ENCODE measurements at regions not wholly inside any gene's neighbourhood (a gene's known extent, or its start where the extent isn't known, plus 50 kb on each side); places are given as distances from the start of the nearest gene placed in this dataset.

DNA sequence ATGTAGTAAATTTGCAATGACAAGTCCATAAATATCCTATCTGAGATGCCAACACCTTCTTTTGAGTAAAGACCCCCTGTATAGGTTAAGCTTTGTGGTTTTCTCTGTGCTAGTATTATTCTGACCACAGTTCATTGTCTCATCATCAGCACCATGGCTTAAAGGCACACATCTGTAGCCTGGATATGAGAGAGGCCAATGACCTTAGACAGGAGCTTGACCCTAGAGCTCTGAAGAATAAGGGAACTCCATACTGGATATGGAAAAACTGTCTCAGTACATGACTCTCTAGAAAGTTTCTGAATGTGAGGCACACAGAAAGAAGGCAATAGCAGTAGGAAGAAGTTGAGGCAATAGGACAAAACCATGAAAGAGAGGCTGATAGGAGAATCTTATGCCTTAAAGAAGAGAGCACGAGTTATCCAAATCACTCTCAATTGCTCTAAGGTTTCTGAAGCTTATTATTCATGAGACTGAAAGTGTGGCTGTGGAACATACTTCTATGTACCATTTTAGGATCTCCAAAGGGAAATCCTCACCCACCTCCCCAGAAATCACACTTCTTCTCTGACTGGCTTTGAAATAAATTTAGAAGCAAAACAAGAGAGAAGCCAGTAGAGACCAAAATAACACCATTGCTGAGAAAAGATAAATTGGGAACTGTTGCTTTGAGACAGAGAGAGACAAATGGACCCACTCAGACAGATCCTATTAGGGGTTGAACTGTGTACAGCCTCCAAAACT, 150.2 kb downstream of the ABCA8 start:
- Histone ChIP-seq H3K4me3 (no peak overlapping the region), H3K27me3 (no peaks in the 10 kb centered on the region), H3K36me3 (no peaks in the 10 kb centered on the region), H3K27ac (no peak overlapping the region), H3K4me1 (no peaks in the 10 kb centered on the region), H3K9me3 (no peaks in the 10 kb centered on the region)
- in situ Hi-C loops (cut with MboI; ENCODE audit: low pct_ligation_motif_present in 1 of 4, low pct_unique_long_range_greater_than_20kb in 1 of 4, low sequenced_read_pairs in 3 of 4) (no loop called here), intact Hi-C loops (cut with DNase I; ENCODE audit: low total_unique reads) (no loop called here)
- WGBS, 2 donors (ENCODE audit: low coverage in 1 of 2), result 76% methylated on average over 1 of the region's 1 CpG; no CpG with 5 or more reads in 1 of the 2 donors
- TF ChIP-seq CTCF (IDR thresholded peaks at IDR 0.05), result no peak
- TF ChIP-seq EP300 (IDR thresholded peaks at IDR 0.05; ENCODE audit: low read depth), result no peak
- TF ChIP-seq POLR2A (IDR thresholded peaks at IDR 0.05), result no peak
- TF ChIP-seq POLR2AphosphoS5 (IDR thresholded peaks at IDR 0.05), result no peak
- DNase-seq, result no peak

DNA sequence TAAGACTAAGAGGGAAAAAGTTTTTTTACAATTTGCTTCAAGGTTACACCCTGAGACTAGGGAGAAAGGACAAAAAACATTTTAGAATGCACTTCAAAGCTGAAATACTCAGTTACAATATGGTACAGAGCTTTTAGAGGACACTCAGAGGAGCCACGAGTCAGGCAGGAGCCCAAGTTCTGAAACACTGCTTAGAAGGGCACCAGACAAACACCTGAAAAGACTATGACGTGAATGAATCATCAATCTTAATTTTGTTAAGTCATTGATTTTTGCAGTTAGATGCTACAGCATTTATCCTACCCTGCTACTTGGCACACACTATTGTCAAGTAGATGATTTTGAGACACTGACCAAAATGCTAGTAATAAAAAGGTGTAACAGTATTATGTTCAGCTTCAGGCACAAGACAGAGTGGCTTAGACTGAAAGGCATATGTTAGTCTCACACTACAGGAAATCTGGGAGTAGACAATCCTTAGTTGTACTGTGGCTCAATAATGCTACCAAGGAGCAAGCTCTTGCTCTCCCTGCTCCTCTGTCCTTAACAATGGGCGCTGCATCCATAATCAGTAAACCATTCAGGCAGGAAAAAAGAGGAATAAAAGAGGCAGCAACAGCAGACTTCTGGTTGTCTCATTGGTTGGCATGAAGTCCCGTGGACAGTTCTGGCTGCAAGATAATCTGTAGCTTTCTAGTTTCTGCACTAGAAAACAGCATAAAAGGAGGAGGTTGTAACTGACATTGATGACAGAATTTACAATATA, 151.8 kb downstream of the ABCA8 start:
- 72 to 85% methylated on average over 4 of the region's 4 CpGs for WGBS, 2 donors (ENCODE audit: low coverage in 1 of 2)
- Histone ChIP-seq H3K4me3 (no peak overlapping the region), H3K27ac (no peak overlapping the region), H3K27me3 (no peaks in the 10 kb centered on the region), H3K9me3 (no peaks in the 10 kb centered on the region), H3K4me1 (no peaks in the 10 kb centered on the region), H3K36me3 (no peaks in the 10 kb centered on the region)
- intact Hi-C loops (cut with DNase I; ENCODE audit: low total_unique reads) (no loop called here), in situ Hi-C loops (cut with MboI; ENCODE audit: low pct_ligation_motif_present in 1 of 4, low pct_unique_long_range_greater_than_20kb in 1 of 4, low sequenced_read_pairs in 3 of 4) (no loop called here)
- no peak for TF ChIP-seq POLR2AphosphoS5 (IDR thresholded peaks at IDR 0.05)
- TF ChIP-seq EP300 (IDR thresholded peaks at IDR 0.05; ENCODE audit: low read depth), result no peak
- no peak for TF ChIP-seq POLR2A (IDR thresholded peaks at IDR 0.05)
- TF ChIP-seq CTCF (IDR thresholded peaks at IDR 0.05), result no peak
- DNase-seq, result no peak

DNA sequence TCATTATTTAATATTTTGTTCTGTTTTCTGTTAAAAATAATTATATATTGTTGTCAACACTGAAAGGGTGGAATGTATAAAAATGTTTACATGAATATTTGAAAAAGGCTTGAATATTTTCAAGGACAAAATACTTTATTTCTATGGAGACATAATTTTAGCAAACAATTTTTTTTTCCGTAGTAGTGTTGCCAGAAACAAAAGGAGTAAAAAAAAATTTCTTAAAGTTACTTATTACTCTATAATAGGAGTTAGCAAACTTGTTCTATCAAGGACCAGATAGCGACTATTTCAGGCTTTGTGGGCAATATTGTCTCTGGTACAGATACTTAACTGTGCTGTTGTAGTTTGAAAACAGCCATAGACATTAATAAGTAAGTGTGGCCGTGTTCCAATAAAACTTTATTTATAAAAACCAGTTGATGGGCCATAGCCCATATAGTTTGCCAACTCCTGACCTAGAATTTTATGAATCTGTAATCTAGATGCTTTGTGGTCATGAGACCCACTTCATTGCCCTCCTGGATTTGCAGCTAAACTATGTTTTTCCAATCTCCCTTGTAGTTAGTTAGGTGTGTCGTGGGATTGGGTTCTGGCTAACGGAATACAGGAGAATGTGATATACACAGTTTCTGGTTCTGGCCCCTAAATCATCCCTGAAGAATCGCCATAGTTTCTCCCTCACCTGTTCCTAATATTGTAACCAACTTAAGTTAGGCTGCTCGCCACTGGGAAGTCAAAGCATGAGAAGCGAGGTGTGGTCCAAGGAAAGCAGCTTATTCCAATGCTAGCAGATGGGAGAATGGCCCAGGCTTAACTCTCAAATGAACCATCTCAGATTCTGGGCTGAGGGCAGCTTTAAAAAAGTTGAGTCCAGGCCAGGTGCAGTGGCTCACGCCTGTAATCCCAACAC, 153.6 kb downstream of the ABCA8 start:
- H3K27me3 ChIP-seq, result no peaks in the 10 kb centered on the region
- TF ChIP-seq POLR2AphosphoS5 (IDR thresholded peaks at IDR 0.05) (no peak), POLR2A (IDR thresholded peaks at IDR 0.05) (no peak)
- intact Hi-C loops (cut with DNase I; ENCODE audit: low total_unique reads), result no loop called here
- no peaks in the 10 kb centered on the region for H3K4me1 ChIP-seq
- WGBS, 2 donors (ENCODE audit: low coverage in 1 of 2), result 77 to 91% methylated on average over 3 to 9 of the region's 9 CpGs
- in situ Hi-C loops (cut with MboI; ENCODE audit: low pct_ligation_motif_present in 1 of 4, low pct_unique_long_range_greater_than_20kb in 1 of 4, low sequenced_read_pairs in 3 of 4), result no loop called here
- H3K36me3 ChIP-seq, result no peaks in the 10 kb centered on the region
- H3K27ac ChIP-seq, result no peak overlapping the region
- no peaks in the 10 kb centered on the region for H3K9me3 ChIP-seq
- H3K4me3 ChIP-seq, result no peak overlapping the region
- no peak for DNase-seq

GRCh38 chr17:68800751-68801150, 154.4 kb downstream of the ABCA8 start:
- TF ChIP-seq CTCF (IDR thresholded peaks at IDR 0.05), result no peak
- TF ChIP-seq POLR2AphosphoS5 (IDR thresholded peaks at IDR 0.05), result no peak
- no peak for TF ChIP-seq EP300 (IDR thresholded peaks at IDR 0.05; ENCODE audit: low read depth)
- no peak for TF ChIP-seq POLR2A (IDR thresholded peaks at IDR 0.05)
- no peak overlapping the region for H3K4me3 ChIP-seq
- DNase-seq, result no peak
- no peaks in the 10 kb centered on the region for H3K9me3 ChIP-seq
- intact Hi-C loops (cut with DNase I; ENCODE audit: low total_unique reads) (no loop called here), in situ Hi-C loops (cut with MboI; ENCODE audit: low pct_ligation_motif_present in 1 of 4, low pct_unique_long_range_greater_than_20kb in 1 of 4, low sequenced_read_pairs in 3 of 4) (no loop called here)
- no peaks in the 10 kb centered on the region for H3K27me3 ChIP-seq
- H3K36me3 ChIP-seq, result no peaks in the 10 kb centered on the region
- no peaks in the 10 kb centered on the region for H3K4me1 ChIP-seq
- H3K27ac ChIP-seq, result no peak overlapping the region

All from transverse colon (tissue), 4 donors.